Epithelial cell of esophagus (primary cell): ENCODE measurements at regions not wholly inside any gene's neighbourhood (a gene's known extent, or its start where the extent isn't known, plus 50 kb on each side); places are given as distances from the start of the nearest gene placed in this dataset.

Experiments used
- DNase-seq: peaks from one replicate; pipeline ENCODE4 v3.0.0; 2010; ENCODE audit warnings: low read depth
- H3K4me3 ChIP-seq: 2 replicates; pipeline ENCODE4 v1.5.1; 2011; ENCODE audit warnings: mild to moderate bottlenecking, low read length, control low read depth
- CTCF ChIP-seq: IDR thresholded peaks from 2 replicates; pipeline ENCODE4 v1.5.1; 2011; ENCODE audit warnings: low read depth, mild to moderate bottlenecking, low read length, control low read depth, inconsistent platforms; ENCODE audit not compliant: insufficient read depth; ENCODE audit errors: missing control alignments

GRCh38 chr11:21865541-21865940 lies 327.3 kb upstream of the ANO5 start:
- H3K4me3 ChIP-seq = no peak overlapping the region
- no peak for TF ChIP-seq CTCF
- DNase-seq = no peak

DNA sequence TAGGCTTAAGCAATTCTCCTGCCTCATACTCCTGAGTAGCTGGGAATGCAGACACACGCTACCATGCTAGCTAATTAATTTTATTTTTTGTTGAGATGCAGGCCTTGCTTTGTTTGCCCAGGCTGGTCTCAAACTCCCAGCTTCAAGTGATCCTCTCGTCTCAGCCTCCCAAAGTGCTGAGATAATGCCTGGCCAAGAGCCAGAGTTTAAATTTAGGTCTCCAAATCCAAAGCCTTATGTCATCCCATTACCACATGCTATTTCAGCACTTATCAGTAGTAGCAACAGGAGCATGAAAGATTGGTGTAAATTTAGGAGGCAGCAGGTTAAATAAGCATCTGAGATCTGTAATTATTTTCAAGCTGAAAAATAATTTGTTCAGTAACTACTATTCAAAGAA lies 326.1 kb upstream of the ANO5 start:
- no peak for TF ChIP-seq CTCF
- no peak for DNase-seq
- no peak overlapping the region for H3K4me3 ChIP-seq

DNA sequence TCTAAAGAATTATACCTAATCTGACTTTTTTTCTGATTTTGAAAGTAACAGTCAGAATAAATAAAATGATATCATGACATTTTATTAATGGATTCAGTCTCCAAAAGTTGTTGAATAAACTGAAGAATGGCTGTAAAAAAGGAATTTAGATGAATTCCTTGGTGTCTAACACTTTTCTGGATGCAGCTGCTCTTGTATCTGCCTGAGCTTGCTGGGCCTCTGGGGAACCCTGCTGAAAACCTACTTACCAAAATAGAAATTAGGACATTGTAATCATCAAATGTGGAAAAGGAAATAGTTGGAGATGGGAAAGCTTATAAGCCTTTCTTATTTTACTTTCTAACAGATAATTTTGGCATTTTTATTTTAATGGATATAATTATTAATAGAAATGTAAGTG lies 315.7 kb upstream of the ANO5 start:
- no peak for DNase-seq
- H3K4me3 ChIP-seq = no peak overlapping the region
- no peak for TF ChIP-seq CTCF

DNA sequence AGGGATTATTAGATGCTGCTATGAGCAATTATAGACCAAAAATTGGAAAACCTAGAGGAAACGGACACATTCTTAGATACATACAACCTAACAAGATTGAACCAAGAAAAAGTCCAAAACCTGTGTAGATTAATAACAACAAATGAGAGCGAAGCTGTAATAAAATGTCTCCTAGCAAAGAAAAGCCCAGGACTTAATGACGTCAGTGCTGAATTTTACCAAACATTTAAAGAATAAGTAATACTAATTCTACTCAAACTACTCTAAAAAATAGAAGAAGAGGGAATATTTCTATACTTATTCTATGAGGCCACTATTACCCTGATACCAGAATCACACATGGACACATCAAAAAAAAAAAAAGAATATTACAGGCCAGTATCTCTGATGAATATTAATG lies 309.5 kb upstream of the ANO5 start:
- H3K4me3 ChIP-seq = no peak overlapping the region
- DNase-seq = no peak
- TF ChIP-seq CTCF = no peak

GRCh38 chr11:21888814-21889213 lies 304.1 kb upstream of the ANO5 start:
- H3K4me3 ChIP-seq = no peak overlapping the region
- TF ChIP-seq CTCF = no peak
- peak; percentile 40 for DNase-seq

DNA sequence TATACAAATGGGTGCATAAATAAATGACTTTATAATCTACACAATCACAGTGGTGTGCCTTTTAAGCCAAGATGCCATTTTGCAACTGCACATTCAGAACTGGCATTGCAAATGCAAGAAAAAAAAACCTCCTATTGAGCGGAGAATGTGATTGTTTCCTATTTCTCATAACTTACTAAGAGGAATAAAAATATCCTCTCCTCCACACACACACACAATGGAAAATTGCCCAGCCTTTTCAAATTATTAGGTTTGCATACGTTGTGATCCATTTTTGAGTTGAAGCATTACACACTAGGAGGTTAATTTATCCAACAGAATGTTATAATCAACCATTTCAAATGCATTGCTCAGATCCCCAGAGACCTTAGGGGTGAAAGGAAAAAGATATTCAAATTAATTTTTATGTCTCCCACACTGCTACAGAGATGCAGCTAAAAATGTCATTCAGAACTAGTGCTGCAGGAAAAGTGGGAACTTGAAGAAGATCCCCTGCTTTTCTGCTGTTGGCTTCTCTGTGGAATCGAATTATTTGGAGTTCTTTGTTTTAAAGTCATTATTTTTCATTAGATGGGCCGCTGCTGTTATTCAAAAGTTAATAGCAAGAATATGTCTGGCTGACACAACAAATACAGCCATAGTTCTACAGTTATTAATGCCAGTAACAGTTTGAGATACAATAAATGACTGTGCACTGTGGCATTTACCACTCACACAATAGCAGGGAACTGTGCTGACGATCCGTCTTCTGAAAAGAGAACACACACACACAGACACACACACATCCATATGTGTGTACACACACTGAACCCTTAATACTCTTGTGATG lies 299.9 kb upstream of the ANO5 start:
- H3K4me3 ChIP-seq = no peak overlapping the region
- TF ChIP-seq CTCF = no peak
- no peak for DNase-seq

DNA sequence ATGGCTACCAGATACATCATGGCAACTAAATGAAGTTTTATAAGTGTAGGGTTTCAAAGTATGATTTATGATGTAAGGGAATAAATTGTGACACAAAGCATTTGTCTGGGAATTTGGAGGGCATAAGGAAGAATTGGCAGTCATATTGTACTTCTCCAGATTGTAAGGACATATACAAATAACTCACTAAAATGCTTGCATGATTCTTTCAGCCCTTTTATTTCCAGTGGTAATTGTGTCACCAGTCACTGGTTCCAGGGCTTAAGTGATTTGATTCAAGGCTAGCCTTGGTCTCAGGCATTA lies 299.4 kb upstream of the ANO5 start:
- TF ChIP-seq CTCF = no peak
- no peak overlapping the region for H3K4me3 ChIP-seq
- no peak for DNase-seq
